Tibial nerve (tissue), 4 donors: ENCODE measurements at regions not wholly inside any gene's neighbourhood (a gene's known extent, or its start where the extent isn't known, plus 50 kb on each side); places are given as distances from the start of the nearest gene placed in this dataset.

Experiments
- DNase-seq, 2 donors: peaks; one replicate each; pipeline ENCODE4 v3.0.0-alpha.2; 2019; ENCODE audit warnings: low spot score in 2 of 2
- H3K27ac ChIP-seq, 4 donors: fragments of 200-600 bp; sonication (generic) in 3 of 4; one replicate each; pipeline ENCODE4 v1.5.1; 2017 to 2019; ENCODE audit warnings: mild to moderate bottlenecking in 1 of 4
- H3K27me3 ChIP-seq, 2 donors: fragments of 200-600 bp; sonication (generic) in 1 of 2; one replicate each; pipeline versions ENCODE4 v1.5.1 to v1.6.0; 2017 to 2019
- H3K36me3 ChIP-seq, 3 donors: fragments of 200-600 bp; sonication (generic); one replicate each; pipeline ENCODE4 v1.5.1; 2018 to 2019
- H3K4me1 ChIP-seq, 4 donors: fragments of 200-600 bp; sonication (generic) in 3 of 4; one replicate each; pipeline ENCODE4 v1.5.1; 2017 to 2019
- H3K4me3 ChIP-seq, 4 donors: fragments of 200-600 bp; sonication (generic) in 3 of 4; one replicate each; pipeline ENCODE4 v1.5.1; 2017 to 2019; ENCODE audit warnings: mild to moderate bottlenecking in 1 of 4, moderate library complexity in 1 of 4
- H3K9me3 ChIP-seq, 4 donors: fragments of 200-600 bp; sonication (generic) in 3 of 4; one replicate each; pipeline ENCODE4 v1.5.1; 2017 to 2019
- EP300 ChIP-seq, 2 donors: sonication (generic); formaldehyde crosslinking; IDR thresholded peaks; one replicate each; pipeline ENCODE4 v1.6.1; 2017; ENCODE audit warnings: antibody characterized with exemption in 2 of 2, mild to moderate bottlenecking in 1 of 2
- POLR2A ChIP-seq, 2 donors: fragments of 450-650 bp; IDR thresholded peaks; one replicate each; pipeline ENCODE4 v1.6.1; 2017; ENCODE audit warnings: antibody characterized with exemption in 2 of 2, mild to moderate bottlenecking in 2 of 2, moderate library complexity in 2 of 2
- WGBS, 2 donors: methylation state at CpG; one replicate each; pipeline ENCODE4 v1.1.5; 2018; 5-methylcytosine and 5-hydroxymethylcytosine counted together
- TF ChIP-seq, protein P1 (sequence below), 5 experiments: fragments of 200-600 bp in 3 of 5; fragments of 450-650 bp in 2 of 5; sonication (generic) in 3 of 5; IDR thresholded peaks; one replicate each; pipeline ENCODE4 v1.5.1; 2016 to 2019; ENCODE audit warnings: antibody characterized with exemption in 5 of 5, mild to moderate bottlenecking in 3 of 5, moderate library complexity in 2 of 5

DNA sequence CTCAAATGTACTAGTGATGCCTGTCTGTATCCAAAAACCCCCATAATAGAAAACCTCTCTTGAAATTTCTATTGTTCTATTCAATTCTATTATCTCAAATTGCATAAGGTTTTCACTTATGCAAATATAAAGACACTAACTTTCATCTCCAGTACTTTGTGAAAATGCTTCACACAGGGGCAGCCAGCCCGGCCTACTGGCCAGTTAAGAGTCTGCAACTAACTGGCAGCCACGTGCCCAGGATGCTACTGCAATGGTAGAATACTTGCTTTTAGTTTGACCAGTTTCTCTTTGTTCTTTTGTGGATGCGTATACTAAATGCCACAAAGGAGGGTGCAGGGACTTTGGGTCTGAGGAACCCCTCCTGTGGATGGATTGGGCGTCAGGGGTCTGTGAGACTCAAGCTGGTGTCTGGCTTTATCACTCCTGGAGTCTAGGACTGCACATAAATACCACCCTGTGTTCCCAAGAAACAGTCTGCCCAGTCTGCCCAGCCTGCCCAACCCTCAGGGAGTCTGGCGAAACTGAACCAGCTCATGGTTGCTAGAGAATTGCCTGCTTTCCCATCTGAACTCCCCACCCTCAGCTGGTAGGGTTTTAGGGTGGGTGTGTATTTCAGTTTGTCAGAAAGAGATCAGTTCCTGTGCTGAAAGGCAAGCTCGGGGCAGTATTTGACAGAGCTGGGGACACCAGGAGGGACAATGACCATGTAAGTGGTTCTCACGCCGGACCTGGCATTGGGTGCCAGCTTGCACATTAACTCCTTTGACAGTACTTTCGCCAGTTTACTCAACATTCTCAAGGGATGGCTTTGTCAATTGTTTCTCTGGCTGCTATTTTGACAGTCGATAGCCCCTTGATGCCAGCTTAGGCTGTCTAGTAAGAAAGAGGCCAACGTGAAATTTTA, 558.2 kb upstream of the JAG1 start:
- TF ChIP-seq POLR2A (IDR thresholded peaks at IDR 0.05) (no peak), EP300 (IDR thresholded peaks at IDR 0.05) (no peak)
- TF ChIP-seq, protein P1, sequence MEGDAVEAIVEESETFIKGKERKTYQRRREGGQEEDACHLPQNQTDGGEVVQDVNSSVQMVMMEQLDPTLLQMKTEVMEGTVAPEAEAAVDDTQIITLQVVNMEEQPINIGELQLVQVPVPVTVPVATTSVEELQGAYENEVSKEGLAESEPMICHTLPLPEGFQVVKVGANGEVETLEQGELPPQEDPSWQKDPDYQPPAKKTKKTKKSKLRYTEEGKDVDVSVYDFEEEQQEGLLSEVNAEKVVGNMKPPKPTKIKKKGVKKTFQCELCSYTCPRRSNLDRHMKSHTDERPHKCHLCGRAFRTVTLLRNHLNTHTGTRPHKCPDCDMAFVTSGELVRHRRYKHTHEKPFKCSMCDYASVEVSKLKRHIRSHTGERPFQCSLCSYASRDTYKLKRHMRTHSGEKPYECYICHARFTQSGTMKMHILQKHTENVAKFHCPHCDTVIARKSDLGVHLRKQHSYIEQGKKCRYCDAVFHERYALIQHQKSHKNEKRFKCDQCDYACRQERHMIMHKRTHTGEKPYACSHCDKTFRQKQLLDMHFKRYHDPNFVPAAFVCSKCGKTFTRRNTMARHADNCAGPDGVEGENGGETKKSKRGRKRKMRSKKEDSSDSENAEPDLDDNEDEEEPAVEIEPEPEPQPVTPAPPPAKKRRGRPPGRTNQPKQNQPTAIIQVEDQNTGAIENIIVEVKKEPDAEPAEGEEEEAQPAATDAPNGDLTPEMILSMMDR (IDR thresholded peaks at IDR 0.05) = no peak
- Histone ChIP-seq H3K4me1 (peaks cover 0 to 29% (median 6%) of the 10 kb centered on the region in 4 donors), H3K27me3 (no peaks in the 10 kb centered on the region), H3K4me3 (no peak overlapping the region), H3K27ac (no peak overlapping the region), H3K36me3 (no peaks in the 10 kb centered on the region), H3K9me3 (no peaks in the 10 kb centered on the region)
- DNase-seq = no peak
- 72 to 78% methylated on average over 11 of the region's 11 CpGs for WGBS, 2 donors

DNA sequence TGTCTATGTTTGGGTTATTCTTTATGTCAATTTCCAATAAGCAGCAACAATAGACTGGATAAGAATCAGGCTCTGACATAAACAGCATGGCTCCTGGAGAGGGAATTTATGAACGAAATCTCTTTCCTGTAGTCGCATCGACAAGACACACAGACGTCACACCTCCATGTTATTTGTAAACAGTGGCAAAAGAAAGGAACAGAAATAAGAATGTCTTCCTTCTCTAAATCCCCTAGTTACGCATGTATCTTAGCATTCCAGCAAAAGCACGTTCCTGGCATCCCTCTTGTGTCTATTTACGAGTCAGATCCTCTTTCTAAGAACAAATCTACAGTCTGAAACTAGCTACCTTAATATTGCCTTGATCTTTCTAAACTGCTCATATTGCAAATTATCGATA, 559.1 kb upstream of the JAG1 start:
- Histone ChIP-seq H3K4me3 (no peak overlapping the region), H3K27me3 (no peaks in the 10 kb centered on the region), H3K4me1 (peaks cover 0 to 29% (median 6%) of the 10 kb centered on the region in 4 donors), H3K9me3 (no peaks in the 10 kb centered on the region), H3K36me3 (no peaks in the 10 kb centered on the region), H3K27ac (no peak overlapping the region)
- WGBS, 2 donors = 84 to 85% methylated on average over 8 of the region's 8 CpGs
- DNase-seq = no peak
- TF ChIP-seq POLR2A (IDR thresholded peaks at IDR 0.05) (no peak), EP300 (IDR thresholded peaks at IDR 0.05) (no peak)
- TF ChIP-seq, protein P1 (IDR thresholded peaks at IDR 0.05) = no peak

DNA sequence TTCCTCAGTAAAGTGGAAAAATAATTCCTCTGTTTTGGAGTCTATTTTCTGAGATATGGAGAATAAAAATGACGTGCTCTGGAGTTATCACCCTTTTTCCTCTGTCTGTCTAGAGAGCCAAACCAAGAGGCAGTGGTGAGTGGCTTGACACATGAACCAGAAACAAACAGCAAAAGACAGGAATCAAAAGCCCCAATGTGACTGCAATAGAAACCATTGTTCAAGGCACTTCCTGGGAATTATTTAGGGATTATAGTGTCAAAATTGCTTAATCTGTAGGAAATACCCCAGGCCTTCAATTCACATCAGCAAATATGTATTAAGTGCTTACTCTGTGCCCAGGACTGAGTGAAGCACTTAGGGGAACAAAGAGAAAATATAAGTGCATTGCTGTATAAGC, 560.4 kb upstream of the JAG1 start:
- Histone ChIP-seq H3K27ac (no peak overlapping the region), H3K4me3 (no peak overlapping the region), H3K9me3 (no peaks in the 10 kb centered on the region), H3K27me3 (no peaks in the 10 kb centered on the region), H3K36me3 (no peaks in the 10 kb centered on the region), H3K4me1 (peaks cover 0 to 29% (median 5%) of the 10 kb centered on the region in 4 donors)
- WGBS, 2 donors = 31 to 55% methylated on average over 1 of the region's 1 CpG
- TF ChIP-seq POLR2A (IDR thresholded peaks at IDR 0.05) = no peak
- TF ChIP-seq, protein P1 (IDR thresholded peaks at IDR 0.05) = no peak
- no peak for DNase-seq

DNA sequence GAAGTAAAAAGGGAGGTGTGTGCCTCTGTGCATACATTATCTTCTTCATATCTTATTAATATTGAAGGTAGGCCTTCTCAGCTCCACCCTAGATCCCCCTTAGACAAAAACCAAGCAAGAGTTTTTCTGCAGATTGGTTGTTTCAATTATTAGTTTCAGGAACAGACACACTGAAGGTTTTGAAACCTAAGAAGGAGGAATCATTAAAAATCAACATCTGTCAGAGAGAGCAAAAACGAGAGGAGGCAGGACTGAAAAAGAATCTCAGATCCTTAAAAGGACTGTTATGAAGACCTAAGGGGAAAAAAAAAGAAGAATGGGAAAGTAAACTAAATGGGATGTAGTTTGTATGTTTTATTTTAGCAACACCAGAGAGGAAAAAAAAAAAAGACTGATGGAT, 560.8 kb upstream of the JAG1 start:
- 44 to 49% methylated on average over 1 of the region's 1 CpG for WGBS, 2 donors
- no peak for DNase-seq
- TF ChIP-seq, protein P1 (IDR thresholded peaks at IDR 0.05) = no peak
- TF ChIP-seq EP300 (IDR thresholded peaks at IDR 0.05) = no peak
- TF ChIP-seq POLR2A (IDR thresholded peaks at IDR 0.05) = no peak
- no peaks in the 10 kb centered on the region for H3K9me3 ChIP-seq
- peaks cover 0 to 25% (median 3%) of the 10 kb centered on the region in 4 donors for H3K4me1 ChIP-seq
- no peaks in the 10 kb centered on the region for H3K27me3 ChIP-seq
- no peaks in the 10 kb centered on the region for H3K36me3 ChIP-seq
- H3K4me3 ChIP-seq = no peak overlapping the region
- H3K27ac ChIP-seq = peak overlapping the region in 2 of 4 donors; percentile 62 to 74

DNA sequence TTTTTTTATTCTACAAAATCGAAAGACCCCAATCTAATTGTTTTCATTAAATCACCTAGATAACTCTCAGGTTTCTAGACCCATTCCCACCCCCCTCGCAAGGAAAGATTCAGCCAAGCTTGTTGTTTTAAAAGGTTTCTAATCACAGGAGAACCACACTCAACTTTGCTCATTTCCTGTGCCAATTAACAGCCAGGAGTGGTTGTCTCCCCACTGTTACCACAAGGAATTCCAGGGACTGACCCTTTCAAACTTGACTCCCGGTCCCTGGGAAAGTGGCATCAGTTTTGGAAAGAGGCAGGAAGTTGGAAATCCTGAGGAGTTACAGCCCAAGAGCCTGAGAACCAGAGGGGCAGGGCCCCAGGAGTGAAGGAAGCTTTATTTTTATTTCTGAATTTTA, 561.3 kb upstream of the JAG1 start:
- H3K4me1 ChIP-seq = peaks cover 0 to 21% (median 2%) of the 10 kb centered on the region in 4 donors
- H3K4me3 ChIP-seq = no peak overlapping the region
- WGBS, 2 donors = 61 to 66% methylated on average over 3 of the region's 3 CpGs
- peak overlapping the region in 2 of 4 donors; percentile 62 to 74 for H3K27ac ChIP-seq
- DNase-seq = no peak
- H3K36me3 ChIP-seq = no peaks in the 10 kb centered on the region
- no peaks in the 10 kb centered on the region for H3K9me3 ChIP-seq
- H3K27me3 ChIP-seq = no peaks in the 10 kb centered on the region
- TF ChIP-seq POLR2A (IDR thresholded peaks at IDR 0.05) (no peak), EP300 (IDR thresholded peaks at IDR 0.05) (no peak)
- TF ChIP-seq, protein P1 (IDR thresholded peaks at IDR 0.05) = no peak
